WTC11 (cell line): ENCODE measurements at regions not wholly inside any gene's neighbourhood (a gene's known extent, or its start where the extent isn't known, plus 50 kb on each side); places are given as distances from the start of the nearest gene placed in this dataset.

Experiments used
- ATAC-seq: fragments of 200-7000 bp; cut with Tn5 transposase; 2 replicates; pipeline ENCODE4 v1.10.0; 2021; ENCODE audit warnings: mild to moderate bottlenecking, moderate library complexity
- CTCF ChIA-PET: fragments of 300-600 bp; sonication (Branson Sonifier 250); formaldehyde crosslinking; loops from one replicate; lab custom pipeline; 2021; ENCODE audit warnings: antibody characterized with exemption; lab: Charles Lee
- POLR2A ChIA-PET: fragments of 350-600 bp; sonication (Branson Sonifier 250); formaldehyde crosslinking; loops from one replicate; lab custom pipeline; 2021; ENCODE audit warnings: antibody characterized with exemption; lab: Charles Lee
- DNase-seq: peaks from one replicate; pipeline ENCODE4 v3.0.0; 2021; ENCODE audit warnings: low spot score
- H3K27ac Mint-ChIP-seq: 2 replicates; pipeline ENCODE4 v1.8.0; 2021; ENCODE audit warnings: mixed read lengths
- H3K27me3 Mint-ChIP-seq: 2 replicates; pipeline ENCODE4 v1.8.0; 2021; ENCODE audit warnings: low read depth, mild to moderate bottlenecking, moderate library complexity, mixed read lengths
- H3K36me3 Mint-ChIP-seq: 2 replicates; pipeline ENCODE4 v1.8.0; 2021; ENCODE audit warnings: mixed read lengths
- H3K4me1 Mint-ChIP-seq: 2 replicates; pipeline ENCODE4 v1.8.0; 2022; ENCODE audit warnings: mixed read lengths
- H3K4me3 Mint-ChIP-seq: 2 replicates; pipeline ENCODE4 v1.8.0; 2021; ENCODE audit warnings: mild to moderate bottlenecking, moderate library complexity, mixed read lengths
- H3K9me3 Mint-ChIP-seq: 2 replicates; pipeline ENCODE4 v1.8.0; 2021; ENCODE audit warnings: mixed read lengths
- ATF1 ChIP-seq: sonication (generic); formaldehyde crosslinking; IDR thresholded peaks from 2 replicates; pipeline ENCODE4 v1.8.1; 2023; ENCODE audit warnings: mild to moderate bottlenecking, moderate library complexity, missing genetic modification reagents
- ATF2 ChIP-seq: sonication (generic); formaldehyde crosslinking; IDR thresholded peaks from 2 replicates; pipeline ENCODE4 v1.8.1; 2022; ENCODE audit warnings: low read depth, missing genetic modification reagents, borderline replicate concordance
- ATF3 ChIP-seq: sonication (generic); formaldehyde crosslinking; conservative IDR thresholded peaks from 2 replicates; pipeline ENCODE4 v1.8.1; 2022; ENCODE audit warnings: mild to moderate bottlenecking, missing genetic modification reagents
- CDX4 ChIP-seq: fragments of 250-450 bp; sonication (Bioruptor Pico); IDR thresholded peaks from 2 replicates; pipeline ENCODE4 v1.9.0; 2021; ENCODE audit warnings: moderate library complexity, mild to moderate bottlenecking, inconsistent platforms, borderline replicate concordance
- CTCF ChIP-seq: fragments of 200-600 bp; IDR thresholded peaks from 2 replicates; pipeline ENCODE4 v1.8.0; 2022; ENCODE audit warnings: antibody characterized with exemption
- E2F1 ChIP-seq: sonication (generic); formaldehyde crosslinking; IDR thresholded peaks from 2 replicates; pipeline ENCODE4 v1.8.0; 2022; ENCODE audit warnings: mild to moderate bottlenecking, missing genetic modification reagents
- ESRRA ChIP-seq: sonication (generic); formaldehyde crosslinking; IDR thresholded peaks from 2 replicates; pipeline ENCODE4 v1.8.1; 2022; ENCODE audit warnings: mild to moderate bottlenecking, missing genetic modification reagents, borderline replicate concordance
- ETV6 ChIP-seq: sonication (generic); formaldehyde crosslinking; IDR thresholded peaks from 2 replicates; pipeline ENCODE4 v1.8.1; 2022; ENCODE audit warnings: mild to moderate bottlenecking, missing genetic modification reagents
- FOXP4 ChIP-seq: sonication (generic); formaldehyde crosslinking; IDR thresholded peaks from 2 replicates; pipeline ENCODE4 v1.8.0; 2022; ENCODE audit warnings: mild to moderate bottlenecking, missing genetic modification reagents
- GTF2I ChIP-seq: fragments of 250-450 bp; sonication (Bioruptor Pico); conservative IDR thresholded peaks from 2 replicates; pipeline ENCODE4 v1.4.0; 2021; ENCODE audit warnings: mild to moderate bottlenecking
- NFE2L1 ChIP-seq: sonication (generic); formaldehyde crosslinking; IDR thresholded peaks from 2 replicates; pipeline ENCODE4 v1.8.1; 2023; ENCODE audit warnings: missing genetic modification reagents
- NR1H2 ChIP-seq: sonication (generic); formaldehyde crosslinking; IDR thresholded peaks from 2 replicates; pipeline ENCODE4 v1.9.0; 2021; ENCODE audit warnings: mild to moderate bottlenecking, moderate library complexity, missing genetic modification reagents
- NR2C2 ChIP-seq: sonication (generic); formaldehyde crosslinking; IDR thresholded peaks from 2 replicates; pipeline ENCODE4 v1.8.0; 2022; ENCODE audit warnings: mild to moderate bottlenecking, missing genetic modification reagents
- PREB ChIP-seq: sonication (generic); formaldehyde crosslinking; IDR thresholded peaks from 2 replicates; pipeline ENCODE4 v1.8.1; 2022; ENCODE audit warnings: mild to moderate bottlenecking, missing genetic modification reagents, moderate library complexity, borderline replicate concordance
- PRRX2 ChIP-seq: fragments of 250-450 bp; sonication (Bioruptor Pico); IDR thresholded peaks from 2 replicates; pipeline ENCODE4 v1.8.0; 2021; ENCODE audit warnings: mild to moderate bottlenecking
- RELA ChIP-seq: sonication (generic); formaldehyde crosslinking; IDR thresholded peaks from 2 replicates; pipeline ENCODE4 v1.8.1; 2022; ENCODE audit warnings: missing genetic modification reagents, mild to moderate bottlenecking, borderline replicate concordance
- SMAD3 ChIP-seq: sonication (generic); formaldehyde crosslinking; IDR thresholded peaks from 2 replicates; pipeline ENCODE4 v1.8.0; 2022; ENCODE audit warnings: missing genetic modification reagents, mild to moderate bottlenecking, borderline replicate concordance
- TEAD1 ChIP-seq: sonication (generic); formaldehyde crosslinking; IDR thresholded peaks from 2 replicates; pipeline ENCODE4 v1.8.0; 2022; ENCODE audit warnings: mild to moderate bottlenecking, missing genetic modification reagents
- TEAD4 ChIP-seq: sonication (generic); formaldehyde crosslinking; IDR thresholded peaks from 2 replicates; pipeline ENCODE4 v1.8.0; 2022; ENCODE audit warnings: mild to moderate bottlenecking, missing genetic modification reagents
- USF1 ChIP-seq: sonication (generic); formaldehyde crosslinking; IDR thresholded peaks from 2 replicates; pipeline ENCODE4 v1.8.0; 2022; ENCODE audit warnings: mild to moderate bottlenecking, missing genetic modification reagents
- ZBTB43 ChIP-seq: sonication (generic); formaldehyde crosslinking; IDR thresholded peaks from 2 replicates; pipeline ENCODE4 v1.8.1; 2023; ENCODE audit warnings: mild to moderate bottlenecking, missing genetic modification reagents
- ZNF138 ChIP-seq: sonication (generic); formaldehyde crosslinking; conservative IDR thresholded peaks from 2 replicates; pipeline ENCODE4 v1.8.1; 2022; ENCODE audit warnings: mild to moderate bottlenecking, moderate library complexity, missing genetic modification reagents
- ZNF317 ChIP-seq: sonication (generic); formaldehyde crosslinking; IDR thresholded peaks from 2 replicates; pipeline ENCODE4 v1.8.1; 2023; ENCODE audit warnings: low read depth, mild to moderate bottlenecking, moderate library complexity, missing genetic modification reagents, borderline replicate concordance
- ZNF416 ChIP-seq: fragments of 250-450 bp; sonication (Bioruptor Pico); IDR thresholded peaks from 2 replicates; pipeline ENCODE4 v1.9.0; 2021; ENCODE audit warnings: mild to moderate bottlenecking, inconsistent platforms

GRCh38 chr21:35538386-35538785 is 489.3 kb upstream of the RUNX1 start:
- Mint-ChIP-seq H3K4me3 (no peak overlapping the region), H3K4me1 (peaks cover 4% of the 10 kb centered on the region; the same call in 1 of the 2 replicates), H3K27me3 (no peaks in the 10 kb centered on the region), H3K9me3 (peaks cover 48% of the 10 kb centered on the region), H3K36me3 (peaks cover 24% of the 10 kb centered on the region), H3K27ac (no peak overlapping the region)
- no peak for TF ChIP-seq PREB (CRISPR knock-in tag)
- no peak for TF ChIP-seq FOXP4 (CRISPR knock-in tag)
- TF ChIP-seq CDX4 (CRISPR knock-in tag), result no peak
- TF ChIP-seq ATF2 (CRISPR knock-in tag), result no peak
- TF ChIP-seq ZNF416, result no peak
- TF ChIP-seq GTF2I (CRISPR knock-in tag), result no peak
- no peak for TF ChIP-seq ZNF138 (CRISPR knock-in tag)
- no peak for TF ChIP-seq TEAD1 (CRISPR knock-in tag)
- no peak for TF ChIP-seq ZNF317 (CRISPR knock-in tag)
- TF ChIP-seq PRRX2 (CRISPR knock-in tag), result no peak
- TF ChIP-seq TEAD4 (CRISPR knock-in tag), result no peak
- TF ChIP-seq RELA (CRISPR knock-in tag), result no peak
- no peak for TF ChIP-seq USF1
- TF ChIP-seq NFE2L1 (CRISPR knock-in tag), result no peak
- ChIA-PET POLR2A (no interaction called here), CTCF (no interaction called here)
- DNase-seq, result no peak
- ATAC-seq, result no peak

GRCh38 chr21:35537604-35538003 is 488.5 kb upstream of the RUNX1 start:
- H3K4me3 Mint-ChIP-seq, result no peak overlapping the region
- H3K27me3 Mint-ChIP-seq, result no peaks in the 10 kb centered on the region
- CTCF ChIA-PET, result no interaction called here
- H3K4me1 Mint-ChIP-seq, result peaks cover 4% of the 10 kb centered on the region; the same call in 1 of the 2 replicates
- POLR2A ChIA-PET, result no interaction called here
- H3K9me3 Mint-ChIP-seq, result peaks cover 54% of the 10 kb centered on the region
- ATAC-seq, result no peak
- H3K27ac Mint-ChIP-seq, result no peak overlapping the region
- H3K36me3 Mint-ChIP-seq, result peaks cover 26% of the 10 kb centered on the region
- DNase-seq, result no peak
- TF ChIP-seq ETV6 (CRISPR knock-in tag) (no peak), ATF2 (CRISPR knock-in tag) (no peak), CTCF (no peak), ZBTB43 (CRISPR knock-in tag) (no peak), NR1H2 (CRISPR knock-in tag) (no peak), SMAD3 (CRISPR knock-in tag) (no peak), ESRRA (no peak), ATF3 (CRISPR knock-in tag) (no peak), ZNF317 (CRISPR knock-in tag) (no peak), E2F1 (CRISPR knock-in tag) (no peak), NR2C2 (CRISPR knock-in tag) (no peak), ATF1 (CRISPR knock-in tag) (no peak)
